K562 (cell line): ENCODE measurements at regions not wholly inside any gene's neighbourhood (a gene's known extent, or its start where the extent isn't known, plus 50 kb on each side); places are given as distances from the start of the nearest gene placed in this dataset.

Experiments used
- ATAC-seq: fragments of 200-7000 bp; cut with Tn5 transposase; 3 replicates; pipeline ENCODE4 v1.9.1; 2020; ENCODE audit warnings: moderate library complexity
- BruUV-seq: library from RNA; stranded (reverse); fragments of 400-500 nt; replicated peaks from 2 replicates; lab custom pipeline; 2021; lab: Mats Ljungman, UMichigan
- CTCF ChIA-PET: fragments of 300-600 bp; formaldehyde crosslinking; extraction: SDS; loops from one replicate; lab custom pipeline; 2021; ENCODE audit warnings: low intra/inter-chr PET ratio; lab: Yijun Ruan, JAX
- POLR2A ChIA-PET: fragments of 300-600, 350-650 bp; sonication (Branson Sonifier 250); formaldehyde crosslinking; extraction: SDS; loops from one replicate; lab custom pipeline; 2021; ENCODE audit warnings: antibody characterized with exemption, inconsistent platforms; lab: Yijun Ruan, JAX
- DNase-seq, 4 experiments: peaks; one replicate each; pipeline versions ENCODE4 v3.0.0 to v3.0.0-alpha.2; 2011 to 2018; ENCODE audit warnings: low spot score in 3 of 4, mixed read lengths in 3 of 4; ENCODE audit errors: extremely low read depth in 1 of 4
- FAIRE-seq: peaks from 2 replicates; lab custom pipeline; 2011; peaks lifted over from hg19 to GRCh38; lab: Jason Lieb, UNC
- H2AFZ ChIP-seq: 2 replicates; pipeline ENCODE4 v1.6.0; 2011; ENCODE audit warnings: low read depth, low read length, control low read depth, inconsistent platforms
- H3K27ac ChIP-seq: fragments of 200-600 bp; 3 replicates; pipeline ENCODE4 v1.8.0; 2011; ENCODE audit warnings: low read depth, mild to moderate bottlenecking, control low read depth, inconsistent platforms, low read length, moderate library complexity, mixed read lengths; ENCODE audit errors: extremely low read depth
- H3K27me3 ChIP-seq, 2 experiments: fragments of 300-600 bp in 1 of 2; 2 replicates in 1 of 2; 3 replicates in 1 of 2; pipeline versions ENCODE4 v1.6.0 to v1.8.0; 2011; ENCODE audit warnings: inconsistent platforms in 2 of 2, low read length in 2 of 2, mild to moderate bottlenecking in 1 of 2, mixed read lengths in 1 of 2, moderate library complexity in 1 of 2; ENCODE audit not compliant: control insufficient read depth in 2 of 2, insufficient read depth in 2 of 2
- H3K36me3 ChIP-seq: fragments of 300-600 bp; 3 replicates; pipeline ENCODE4 v1.8.0; 2011; ENCODE audit warnings: mild to moderate bottlenecking, low read length, inconsistent platforms; ENCODE audit not compliant: control insufficient read depth, insufficient read depth
- H3K4me1 ChIP-seq, 2 experiments: fragments of 200-600 bp in 1 of 2; replicated peaks in 1 of 2; 2 replicates in 1 of 2; 3 replicates in 1 of 2; pipeline versions ENCODE4 v1.5.1 to v1.8.0; 2011; ENCODE audit warnings: inconsistent platforms in 2 of 2, low read length in 2 of 2, mild to moderate bottlenecking in 1 of 2, mixed read lengths in 1 of 2, moderate library complexity in 1 of 2; ENCODE audit not compliant: control insufficient read depth in 2 of 2, insufficient read depth in 2 of 2
- H3K4me2 ChIP-seq: 2 replicates; pipeline ENCODE4 v1.6.1; 2011; ENCODE audit warnings: low read length, control low read depth, inconsistent platforms, mixed read lengths; ENCODE audit not compliant: insufficient read depth
- H3K4me3 ChIP-seq: fragments of 200-600 bp; sonication (generic), shearing (Covaris generic); 2 replicates; pipeline ENCODE4 v1.5.1; 2016; ENCODE audit warnings: control low read depth, inconsistent platforms
- H3K79me2 ChIP-seq: fragments of 200-600 bp; 3 replicates; pipeline ENCODE4 v1.8.0; 2011; ENCODE audit warnings: low read length, inconsistent platforms; ENCODE audit not compliant: control insufficient read depth, insufficient read depth
- H3K9ac ChIP-seq, 2 experiments: 2 replicates each; pipeline versions ENCODE4 v1.6.0 to v1.6.1; 2011; ENCODE audit warnings: low read depth in 2 of 2, low read length in 2 of 2, control low read depth in 1 of 2, inconsistent platforms in 1 of 2, mild to moderate bottlenecking in 1 of 2, mixed read lengths in 1 of 2; ENCODE audit not compliant: insufficient read depth in 1 of 2
- H3K9me1 ChIP-seq: one replicate; pipeline ENCODE4 v1.6.0; 2011; ENCODE audit warnings: inconsistent platforms, mild to moderate bottlenecking, low read length, moderate library complexity; ENCODE audit not compliant: control insufficient read depth, insufficient read depth
- H3K9me3 ChIP-seq: replicated peaks from 2 replicates; pipeline ENCODE4 v1.5.1; 2011; ENCODE audit warnings: low read depth, low read length, inconsistent platforms; ENCODE audit not compliant: control insufficient read depth, insufficient read depth
- H4K20me1 ChIP-seq: replicated peaks from 2 replicates; pipeline ENCODE4 v1.6.1; 2011; ENCODE audit warnings: low read length, inconsistent platforms, mixed read lengths; ENCODE audit not compliant: control insufficient read depth, insufficient read depth
- HCFC1 ChIP-seq: IDR thresholded peaks from 2 replicates; pipeline ENCODE4 v1.6.1; 2012; ENCODE audit warnings: low read depth, low read length, improper control_type of control experiment
- HDAC1 ChIP-seq, 2 experiments: fragments of 450-650 bp; IDR thresholded peaks; 2 replicates each; pipeline ENCODE4 v1.6.1; 2016 to 2017; ENCODE audit warnings: inconsistent platforms in 1 of 2, mild to moderate bottlenecking in 1 of 2, moderate library complexity in 1 of 2
- MAFF ChIP-seq: IDR thresholded peaks from 2 replicates; pipeline ENCODE4 v1.6.1; 2012; ENCODE audit warnings: low read length, improper control_type of control experiment
- PHF8 ChIP-seq: fragments of 200-600 bp; sonication (generic); IDR thresholded peaks from 2 replicates; pipeline ENCODE4 v1.6.1; 2012; ENCODE audit warnings: mixed run types, mild to moderate bottlenecking, inconsistent platforms, low read length, moderate library complexity, borderline replicate concordance
- RBBP5 ChIP-seq: fragments of 200-600 bp; sonication (generic); IDR thresholded peaks from 2 replicates; pipeline ENCODE4 v1.6.1; 2012; ENCODE audit warnings: borderline replicate concordance, mild to moderate bottlenecking, low read length, control low read depth, inconsistent platforms; ENCODE audit not compliant: insufficient read depth, poor library complexity, severe bottlenecking
- SMARCA4 ChIP-seq: fragments of 450-650 bp; IDR thresholded peaks from 2 replicates; pipeline ENCODE4 v1.6.1; 2016
- SPI1 ChIP-seq: IDR thresholded peaks from 2 replicates; pipeline ENCODE4 v1.6.1; 2011; ENCODE audit warnings: low read depth, low read length, control low read depth, borderline replicate concordance
- ZC3H8 ChIP-seq: fragments of 450-650 bp; IDR thresholded peaks from 2 replicates; pipeline ENCODE4 v1.6.1; 2017
- ZNF316 ChIP-seq: fragments of 450-650 bp; IDR thresholded peaks from 2 replicates; pipeline ENCODE4 v1.6.1; 2016
- ZNF584 ChIP-seq: fragments of 200-800 bp; sonication (Bioruptor generic); IDR thresholded peaks from 2 replicates; pipeline ENCODE4 v1.6.1; 2016; ENCODE audit warnings: low read depth, mild to moderate bottlenecking, missing genetic modification characterization, missing compliant biosample characterization
- WGBS: fragments of 100-300 bp; shearing (Covaris generic); methylation state at CpG from one replicate; pipeline ENCODE4 v1.1.6; 2016; ENCODE audit warnings: low coverage, mixed read lengths; ENCODE audit not compliant: insufficient coverage; ENCODE audit errors: missing lambda C conversion rate; 5-methylcytosine and 5-hydroxymethylcytosine counted together
- in situ Hi-C: fragments of 300-500 bp; cut with MboI; formaldehyde crosslinking; loops from 4 replicates; pipeline ENCODE4 v1.15.0; 2018; ENCODE audit warnings: inconsistent platforms, mixed read lengths
- intact Hi-C: fragments of 100-400 bp; cut with micrococcal nuclease; formaldehyde crosslinking; loops from 2 replicates; pipeline ENCODE4 v1.14.2; 2022
- TF ChIP-seq, protein P1 (sequence below): fragments of 450-650 bp; IDR thresholded peaks from 2 replicates; pipeline ENCODE4 v1.6.1; 2018; ENCODE audit not compliant: partially characterized antibody
- TF ChIP-seq, protein P2 (sequence below): IDR thresholded peaks from 2 replicates; pipeline ENCODE4 v1.6.1; 2016; ENCODE audit warnings: missing genetic modification characterization, missing compliant biosample characterization
- TF ChIP-seq, protein P3 (sequence below), 2 experiments: IDR thresholded peaks; 2 replicates each; pipeline ENCODE4 v1.6.1; 2011; ENCODE audit warnings: borderline replicate concordance in 1 of 2, control low read depth in 1 of 2, low read depth in 1 of 2, low read length in 1 of 2, mild to moderate bottlenecking in 1 of 2, mixed read lengths in 1 of 2, moderate library complexity in 1 of 2; ENCODE audit not compliant: insufficient read depth in 1 of 2, insufficient read length in 1 of 2, poor library complexity in 1 of 2, severe bottlenecking in 1 of 2; ENCODE audit errors: extremely low read depth in 1 of 2

DNA sequence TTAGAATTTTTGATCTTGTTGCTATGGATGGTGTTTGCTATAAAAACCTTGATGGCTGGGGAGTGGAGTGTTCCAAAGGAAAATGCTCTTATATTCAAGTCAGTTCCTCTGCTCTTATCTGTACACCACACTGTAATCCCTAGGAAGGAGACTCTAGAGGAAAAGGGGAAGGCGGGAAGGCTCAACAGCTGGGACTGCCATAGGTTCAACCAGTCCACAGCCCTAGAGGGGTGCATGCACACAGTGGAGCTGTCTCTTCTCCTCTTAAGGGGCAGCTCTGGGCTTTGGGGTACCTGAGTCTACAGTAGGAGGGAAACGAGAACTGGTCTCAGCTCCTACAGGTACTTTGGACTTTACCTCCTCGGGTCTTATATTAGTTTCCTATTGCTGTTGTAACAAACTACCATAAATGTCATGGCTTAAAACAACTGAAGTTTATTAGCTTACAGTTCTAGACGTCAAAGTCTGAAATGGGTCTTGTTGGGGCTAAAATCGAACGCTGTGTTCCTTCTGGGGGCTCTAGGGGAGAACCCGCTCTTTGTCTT, 77.2 kb upstream of the ZBED5 start (continued):
- TF ChIP-seq SPI1: peak; percentile 71; the same call in 1 of the 2 replicates
- no peak for TF ChIP-seq SMARCA4
- TF ChIP-seq, protein P1, sequence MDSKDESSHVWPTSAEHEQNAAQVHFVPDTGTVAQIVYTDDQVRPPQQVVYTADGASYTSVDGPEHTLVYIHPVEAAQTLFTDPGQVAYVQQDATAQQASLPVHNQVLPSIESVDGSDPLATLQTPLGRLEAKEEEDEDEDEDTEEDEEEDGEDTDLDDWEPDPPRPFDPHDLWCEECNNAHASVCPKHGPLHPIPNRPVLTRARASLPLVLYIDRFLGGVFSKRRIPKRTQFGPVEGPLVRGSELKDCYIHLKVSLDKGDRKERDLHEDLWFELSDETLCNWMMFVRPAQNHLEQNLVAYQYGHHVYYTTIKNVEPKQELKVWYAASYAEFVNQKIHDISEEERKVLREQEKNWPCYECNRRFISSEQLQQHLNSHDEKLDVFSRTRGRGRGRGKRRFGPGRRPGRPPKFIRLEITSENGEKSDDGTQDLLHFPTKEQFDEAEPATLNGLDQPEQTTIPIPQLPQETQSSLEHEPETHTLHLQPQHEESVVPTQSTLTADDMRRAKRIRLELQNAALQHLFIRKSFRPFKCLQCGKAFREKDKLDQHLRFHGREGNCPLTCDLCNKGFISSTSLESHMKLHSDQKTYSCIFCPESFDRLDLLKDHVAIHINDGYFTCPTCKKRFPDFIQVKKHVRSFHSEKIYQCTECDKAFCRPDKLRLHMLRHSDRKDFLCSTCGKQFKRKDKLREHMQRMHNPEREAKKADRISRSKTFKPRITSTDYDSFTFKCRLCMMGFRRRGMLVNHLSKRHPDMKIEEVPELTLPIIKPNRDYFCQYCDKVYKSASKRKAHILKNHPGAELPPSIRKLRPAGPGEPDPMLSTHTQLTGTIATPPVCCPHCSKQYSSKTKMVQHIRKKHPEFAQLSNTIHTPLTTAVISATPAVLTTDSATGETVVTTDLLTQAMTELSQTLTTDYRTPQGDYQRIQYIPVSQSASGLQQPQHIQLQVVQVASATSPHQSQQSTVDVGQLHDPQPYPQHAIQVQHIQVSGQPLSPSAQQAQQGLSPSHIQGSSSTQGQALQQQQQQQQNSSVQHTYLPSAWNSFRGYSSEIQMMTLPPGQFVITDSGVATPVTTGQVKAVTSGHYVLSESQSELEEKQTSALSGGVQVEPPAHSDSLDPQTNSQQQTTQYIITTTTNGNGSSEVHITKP: peak; percentile 35
- TF ChIP-seq ZNF316: no peak
- TF ChIP-seq HCFC1: no peak
- TF ChIP-seq, all 486 proteins: peak for 2

DNA sequence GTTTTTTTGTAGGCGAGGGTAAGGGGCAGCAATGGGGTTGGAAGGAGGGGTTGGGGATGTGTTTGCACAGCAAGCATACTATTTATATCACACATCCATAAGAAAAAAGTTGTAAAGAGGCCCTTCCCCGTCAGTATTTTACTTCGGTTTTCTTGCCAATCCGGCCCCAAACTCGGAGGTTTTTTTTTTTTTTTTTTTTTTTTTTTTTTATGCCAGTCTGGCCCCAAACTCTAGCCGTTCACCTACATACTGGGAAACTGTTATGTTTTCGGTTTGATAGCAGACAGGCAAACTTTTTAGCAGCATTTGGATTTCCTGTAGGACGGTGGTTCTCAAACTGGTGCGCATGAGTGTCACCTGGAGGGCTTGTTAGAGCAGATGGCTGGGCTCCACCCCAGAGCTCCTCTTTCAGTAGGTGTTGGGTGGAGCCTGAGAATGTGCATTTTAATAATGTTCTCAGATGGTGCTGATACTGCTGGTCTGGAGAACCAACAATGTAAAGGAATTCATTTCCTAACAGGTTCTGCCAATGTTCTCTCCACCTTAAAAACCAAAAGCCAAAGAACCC, 76.5 kb upstream of the ZBED5 start:
- Histone ChIP-seq H3K27me3 (no peaks in the 10 kb centered on the region), H3K36me3 (no peaks in the 10 kb centered on the region), H4K20me1 (no peaks in the 10 kb centered on the region), H3K9me3 (no peaks in the 10 kb centered on the region; the same call in 1 of the 2 replicates), H3K4me3 (peak overlapping the region; percentile 36), H3K9ac (peak overlapping the region; percentile 64 to 78; a peak in 3 of 4 replicates), H3K4me1 (peaks cover 9 to 26% of the 10 kb centered on the region in 2 experiments; a peak in 4 of 5 replicates), H3K4me2 (peak overlapping the region; percentile 92), H2AFZ (peak overlapping the region; percentile 99), H3K27ac (no peak overlapping the region; the same call in 2 of the 3 replicates), H3K9me1 (no peaks in the 10 kb centered on the region), H3K79me2 (no peaks in the 10 kb centered on the region)
- DNase-seq: peak; percentile 41 to 66 (median 56)
- intact Hi-C loops: loop anchor here (1.0 to 5.0 kb wide), 2 partner anchors 142 to 853 kb away; no protein-coding TSS in a partner anchor
- CTCF ChIA-PET: interaction anchor here (0.6 to 3.7 kb wide), 5 partner anchors 44 to 93 kb away, joined by 3 to 46 read pairs (median 6); no protein-coding TSS in a partner anchor
- 8% methylated on average over 9 of the region's 9 CpGs for whole genome bisulfite sequencing
- POLR2A ChIA-PET: interaction anchor here (0.5 to 2.7 kb wide), 13 partner anchors 8 to 374 kb away, joined by 3 to 26 read pairs (median 3); partner anchors contain the start of genes EIF4G2 and ZBED5
- in situ Hi-C loops: loop anchor here (5.0 kb wide), 1 partner anchor 88 kb away; no protein-coding TSS in a partner anchor
- BruUV-seq: no TSS peak
- FAIRE-seq: peak; percentile 70
- ATAC-seq: peak; percentile 71
- TF ChIP-seq, protein P2, sequence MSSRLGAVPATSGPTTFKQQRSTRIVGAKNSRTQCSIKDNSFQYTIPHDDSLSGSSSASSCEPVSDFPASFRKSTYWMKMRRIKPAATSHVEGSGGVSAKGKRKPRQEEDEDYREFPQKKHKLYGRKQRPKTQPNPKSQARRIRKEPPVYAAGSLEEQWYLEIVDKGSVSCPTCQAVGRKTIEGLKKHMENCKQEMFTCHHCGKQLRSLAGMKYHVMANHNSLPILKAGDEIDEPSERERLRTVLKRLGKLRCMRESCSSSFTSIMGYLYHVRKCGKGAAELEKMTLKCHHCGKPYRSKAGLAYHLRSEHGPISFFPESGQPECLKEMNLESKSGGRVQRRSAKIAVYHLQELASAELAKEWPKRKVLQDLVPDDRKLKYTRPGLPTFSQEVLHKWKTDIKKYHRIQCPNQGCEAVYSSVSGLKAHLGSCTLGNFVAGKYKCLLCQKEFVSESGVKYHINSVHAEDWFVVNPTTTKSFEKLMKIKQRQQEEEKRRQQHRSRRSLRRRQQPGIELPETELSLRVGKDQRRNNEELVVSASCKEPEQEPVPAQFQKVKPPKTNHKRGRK: peak; percentile 38
- TF ChIP-seq, protein P3, sequence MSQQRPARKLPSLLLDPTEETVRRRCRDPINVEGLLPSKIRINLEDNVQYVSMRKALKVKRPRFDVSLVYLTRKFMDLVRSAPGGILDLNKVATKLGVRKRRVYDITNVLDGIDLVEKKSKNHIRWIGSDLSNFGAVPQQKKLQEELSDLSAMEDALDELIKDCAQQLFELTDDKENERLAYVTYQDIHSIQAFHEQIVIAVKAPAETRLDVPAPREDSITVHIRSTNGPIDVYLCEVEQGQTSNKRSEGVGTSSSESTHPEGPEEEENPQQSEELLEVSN (IDR thresholded peaks at IDR 0.05; ENCODE audit: borderline replicate concordance in 1 of 2, extremely low read depth in 1 of 2, insufficient read depth in 1 of 2, insufficient read length in 1 of 2, low read depth in 1 of 2, low read length in 1 of 2, poor library complexity in 1 of 2, severe bottlenecking in 1 of 2): peak in 1 of 2 experiments; percentile 37
- no peak for TF ChIP-seq MAFF
- peak; percentile 11; the same call in 1 of the 2 replicates for TF ChIP-seq PHF8
- TF ChIP-seq ZC3H8: no peak
- TF ChIP-seq RBBP5: peak; percentile 13
- 0 out of 2 replicates have a peak, but pooled peaks have one; percentile 36 for TF ChIP-seq ZNF584
- TF ChIP-seq HDAC1 (IDR thresholded peaks at IDR 0.05): peak in 1 of 2 experiments; percentile 1; a peak in 1 of 4 replicates
